Cardiac septum (tissue), 1 donor: ENCODE measurements at regions not wholly inside any gene's neighbourhood (a gene's known extent, or its start where the extent isn't known, plus 50 kb on each side); places are given as distances from the start of the nearest gene placed in this dataset.
"Not testable (repeated sequence)": the region's sequence is repeated elsewhere in the genome, so short reads cannot be mapped to it uniquely, and the experiment has no call there.

Experiments
- DNase-seq: peaks from one replicate; pipeline ENCODE4 v3.0.0-alpha.2; 2020; ENCODE audit warnings: low spot score
- intact Hi-C: fragments of 100-400 bp; cut with DNase I; formaldehyde crosslinking; loops from one replicate; pipeline ENCODE4 v1.14.0; 2022
- donor health status: DM: no; HTN: no; CAD: no.

DNA sequence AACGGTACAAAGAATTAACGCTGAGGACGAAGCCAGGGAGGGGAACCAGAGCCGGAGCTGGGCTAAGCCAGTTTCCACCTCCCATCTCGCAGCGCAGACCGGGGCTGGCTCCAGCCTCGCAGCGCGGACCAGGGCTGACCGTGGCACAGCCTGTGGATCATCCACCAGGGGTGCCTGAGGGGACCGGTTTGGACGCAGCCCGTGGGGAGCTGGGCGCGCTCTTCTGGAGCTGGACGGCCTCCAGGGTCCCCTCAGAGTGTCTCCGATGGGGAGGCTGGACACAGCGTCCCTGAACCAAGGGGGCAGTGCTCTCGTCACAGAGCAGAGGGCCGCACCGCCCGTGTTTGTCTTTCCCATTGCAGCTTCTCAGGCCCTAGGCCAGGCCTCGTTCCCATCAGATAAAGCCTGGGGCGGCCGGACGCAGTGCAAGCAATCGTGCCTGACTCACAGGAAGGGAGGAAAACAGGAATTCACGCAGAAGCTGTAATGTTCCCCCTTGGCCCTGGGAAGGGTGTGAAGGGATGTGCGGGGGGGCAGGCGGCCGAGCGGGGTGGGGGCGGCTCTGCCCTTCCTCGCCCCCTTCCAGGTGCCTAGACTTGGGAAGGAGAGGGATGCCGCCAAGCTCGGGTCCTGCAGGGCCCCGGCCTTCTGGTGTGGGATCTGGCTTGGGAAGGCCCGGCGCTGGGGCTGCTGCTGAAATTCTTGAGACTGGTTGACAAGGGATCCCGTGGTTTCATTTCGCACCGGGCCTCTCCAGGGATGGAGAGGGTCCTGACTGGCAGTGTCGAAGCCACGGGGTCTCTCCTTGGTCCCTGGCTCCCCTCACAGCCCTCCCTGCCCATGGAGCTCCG, 148.1 kb upstream of the ZNF469 start:
- intact Hi-C loops, DNase-seq: not testable (repeated sequence)

DNA sequence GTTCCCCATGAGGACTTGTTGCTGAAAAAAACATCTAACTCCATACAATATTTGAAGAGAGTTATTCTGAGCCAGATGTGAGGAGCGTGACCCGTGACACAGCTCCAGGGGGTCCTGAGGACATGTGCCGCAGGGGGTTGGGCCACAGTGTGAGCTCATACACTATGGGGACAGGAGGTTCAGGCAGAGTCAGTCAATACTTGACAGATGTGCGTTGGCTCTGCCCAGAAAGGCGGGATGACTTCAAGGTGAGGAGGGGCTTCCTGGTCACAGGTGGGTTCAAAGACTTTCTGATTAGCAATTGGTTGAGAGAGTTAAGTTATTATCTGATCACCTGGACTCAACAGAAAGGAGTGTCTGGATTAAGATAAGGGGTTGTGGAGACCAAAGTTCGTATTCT, 147.1 kb upstream of the ZNF469 start:
- DNase-seq, intact Hi-C loops: not testable (repeated sequence)

DNA sequence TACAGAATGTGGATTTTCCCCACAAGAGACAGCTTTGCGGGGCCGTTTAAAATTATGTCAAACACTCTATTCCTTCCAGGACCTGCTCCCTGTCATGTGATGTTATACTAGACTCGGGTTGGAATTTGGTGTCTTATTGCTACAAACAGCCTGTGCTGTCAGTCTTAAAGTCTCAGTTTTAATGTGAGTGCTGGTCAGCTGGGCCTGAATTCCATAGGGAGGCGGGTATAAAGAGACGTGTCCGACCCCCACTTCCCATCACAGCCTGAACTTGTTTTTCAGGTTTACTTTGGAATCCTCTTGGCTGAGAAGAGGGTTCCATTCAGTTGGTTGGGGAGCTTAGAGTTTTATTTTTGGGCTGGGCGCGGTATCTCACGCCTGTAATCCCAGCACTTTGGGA, 146.5 kb upstream of the ZNF469 start:
- DNase-seq, intact Hi-C loops: not testable (repeated sequence)

DNA sequence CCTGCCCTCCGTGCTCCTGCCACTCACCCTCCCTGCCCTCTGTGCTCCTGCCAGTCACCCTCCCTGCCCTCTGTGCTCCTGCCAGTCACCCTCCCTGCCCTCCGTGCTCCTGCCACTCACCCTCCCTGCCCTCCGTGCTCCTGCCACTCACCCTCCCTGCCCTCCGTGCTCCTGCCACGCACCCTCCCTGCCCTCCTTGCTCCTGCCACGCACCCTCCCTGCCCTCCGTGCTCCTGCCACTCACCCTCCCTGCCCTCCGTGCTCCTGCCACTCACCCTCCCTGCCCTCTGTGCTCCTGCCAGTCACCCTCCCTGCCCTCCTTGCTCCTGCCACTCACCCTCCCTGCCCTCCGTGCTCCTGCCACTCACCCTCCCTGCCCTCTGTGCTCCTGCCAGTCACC, 145.4 kb upstream of the ZNF469 start:
- intact Hi-C loops, DNase-seq: not testable (repeated sequence)

DNA sequence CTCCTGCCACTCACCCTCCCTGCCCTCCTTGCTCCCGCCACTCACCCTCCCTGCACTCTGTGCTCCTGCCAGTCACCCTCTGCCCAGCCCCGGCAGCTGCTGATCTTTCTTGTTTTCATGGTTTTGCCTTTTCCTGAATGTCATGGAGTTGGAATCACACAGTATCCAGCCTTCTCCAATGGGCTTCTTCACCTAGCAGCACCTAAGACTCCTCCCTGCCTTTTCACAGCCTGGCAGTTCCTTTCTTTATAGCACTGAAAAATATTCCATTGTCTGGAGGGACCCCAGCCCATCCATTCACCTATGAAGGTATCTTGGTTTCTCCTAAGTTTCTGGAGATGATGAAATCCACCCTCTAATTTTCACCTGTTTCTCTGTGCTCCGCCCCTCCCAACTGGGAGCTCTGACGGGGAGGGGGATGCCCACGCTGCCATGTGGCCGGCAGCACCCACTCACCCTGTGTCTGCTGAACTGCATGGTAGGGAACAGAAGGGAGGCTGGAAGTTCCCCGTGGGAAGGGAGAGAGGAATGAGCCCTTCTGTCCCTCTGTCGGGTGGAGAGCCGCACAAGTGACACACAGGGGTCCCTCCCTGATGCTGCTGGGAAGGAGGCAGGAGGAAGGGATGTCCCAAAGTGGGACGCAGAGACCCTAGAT, 144.9 kb upstream of the ZNF469 start:
- DNase-seq, intact Hi-C loops: not testable (repeated sequence)

DNA sequence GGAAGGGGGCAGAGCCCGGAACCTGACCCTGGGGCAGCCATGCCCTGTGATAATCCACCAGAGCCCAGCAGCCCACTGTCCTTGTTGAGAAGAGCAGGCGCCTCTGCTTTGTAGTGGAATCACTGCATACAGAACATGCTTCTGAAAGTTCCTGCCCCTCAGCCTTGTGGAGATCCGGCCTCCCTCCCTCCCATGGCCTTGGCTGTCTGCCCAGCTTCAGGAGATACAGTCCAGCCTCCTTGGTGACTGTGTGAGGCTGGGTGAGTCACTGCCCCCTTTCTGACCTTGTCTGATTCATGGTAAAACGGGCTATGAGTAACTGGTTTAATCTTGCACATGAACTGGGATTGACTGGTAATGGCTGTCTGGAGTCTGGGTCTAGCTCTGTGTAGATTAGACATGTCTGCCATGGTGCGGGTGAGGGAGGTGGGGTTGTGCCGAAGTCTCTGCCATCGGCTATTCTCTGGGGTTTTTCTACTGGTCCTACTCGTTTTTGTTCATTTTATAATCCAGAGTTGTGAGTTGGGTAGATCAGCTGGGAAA, 144.0 kb upstream of the ZNF469 start:
- intact Hi-C loops, result not testable (repeated sequence)
- DNase-seq, result peak; percentile 93

DNA sequence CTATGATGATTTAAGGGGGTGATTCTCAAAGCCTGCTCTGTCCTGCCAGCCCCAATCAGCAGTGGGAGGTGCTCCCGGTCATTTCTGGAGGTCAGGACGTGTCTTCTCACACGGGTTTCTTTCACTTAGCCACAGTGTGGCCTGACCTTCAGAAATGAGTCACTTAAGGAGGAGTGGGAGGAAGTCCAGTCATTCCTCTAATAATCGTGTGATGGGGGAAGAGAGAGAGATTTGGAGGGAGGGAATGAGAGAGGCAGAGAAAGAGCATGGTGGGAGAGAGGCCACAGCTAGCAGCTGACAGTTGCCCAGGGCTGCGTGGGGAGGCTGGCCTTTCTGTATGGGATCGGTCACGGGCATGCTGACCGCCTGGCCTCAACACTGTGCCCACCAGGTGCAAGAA, 142.6 kb upstream of the ZNF469 start:
- intact Hi-C loops, DNase-seq: not testable (repeated sequence)

DNA sequence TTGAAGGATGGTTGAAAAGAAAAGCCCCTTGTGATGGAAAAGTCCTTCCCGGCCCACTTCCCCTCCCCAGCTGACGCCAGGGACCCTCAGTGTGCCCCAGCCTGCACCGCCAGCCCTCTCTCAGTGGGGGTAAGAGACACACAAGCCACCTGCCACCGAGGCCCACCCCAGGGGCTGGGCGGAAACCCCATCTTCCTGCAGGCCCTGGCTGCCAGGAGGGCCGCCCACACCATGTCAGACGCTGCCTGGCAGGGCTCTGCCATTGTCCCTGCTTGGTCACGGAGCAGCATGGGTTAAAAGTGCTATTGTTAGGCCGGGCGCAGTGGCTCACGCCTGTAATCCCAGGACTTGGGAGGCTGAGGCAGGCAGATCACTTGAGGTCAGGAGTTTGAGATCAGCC, 142.0 kb upstream of the ZNF469 start:
- DNase-seq, intact Hi-C loops: not testable (repeated sequence)

DNA sequence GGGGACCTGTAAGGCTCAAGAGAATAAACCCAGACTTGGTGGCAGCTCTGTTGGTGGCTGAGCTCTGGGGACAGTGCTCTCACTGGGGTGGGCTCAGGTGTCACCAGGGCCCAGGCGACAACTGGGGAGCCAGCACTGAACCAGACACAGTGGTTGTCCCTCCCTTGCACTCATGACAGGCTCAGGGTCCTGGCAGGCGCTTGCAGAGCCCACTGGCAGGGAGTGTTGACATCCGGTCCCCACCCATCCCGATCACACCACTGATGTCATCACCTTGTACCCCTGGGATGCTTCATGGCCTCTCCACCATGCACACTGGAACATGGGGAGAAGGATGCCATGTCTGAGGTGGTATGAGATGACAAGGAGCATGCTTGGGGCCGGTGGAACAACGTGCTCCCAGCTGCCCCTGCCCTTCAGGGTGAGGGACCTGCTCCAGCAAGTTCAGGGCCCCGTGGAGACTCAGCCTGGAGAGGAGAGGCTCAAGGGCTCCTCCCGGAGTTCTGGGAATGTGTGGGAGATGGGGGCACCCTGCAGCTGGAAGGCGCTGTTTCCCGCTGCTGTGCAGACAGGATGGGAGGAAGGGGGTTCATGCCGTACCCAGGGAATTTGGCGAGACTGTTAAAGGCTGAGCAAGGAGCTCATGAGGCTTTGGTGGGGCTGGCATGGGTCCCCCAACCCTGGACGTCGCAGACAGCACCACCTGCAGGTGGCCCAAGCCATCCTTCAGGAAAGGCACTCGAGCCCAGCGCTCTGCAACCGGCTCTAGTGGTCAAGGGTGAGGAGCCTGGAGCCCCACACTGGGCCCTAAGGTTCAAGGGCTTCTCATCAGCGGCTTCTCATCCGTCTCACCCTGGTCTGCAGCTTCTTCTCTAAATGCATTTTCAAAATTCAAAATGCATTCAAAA, 141.1 kb upstream of the ZNF469 start:
- peak; percentile 27 for DNase-seq
- intact Hi-C loops, result not testable (repeated sequence)

DNA sequence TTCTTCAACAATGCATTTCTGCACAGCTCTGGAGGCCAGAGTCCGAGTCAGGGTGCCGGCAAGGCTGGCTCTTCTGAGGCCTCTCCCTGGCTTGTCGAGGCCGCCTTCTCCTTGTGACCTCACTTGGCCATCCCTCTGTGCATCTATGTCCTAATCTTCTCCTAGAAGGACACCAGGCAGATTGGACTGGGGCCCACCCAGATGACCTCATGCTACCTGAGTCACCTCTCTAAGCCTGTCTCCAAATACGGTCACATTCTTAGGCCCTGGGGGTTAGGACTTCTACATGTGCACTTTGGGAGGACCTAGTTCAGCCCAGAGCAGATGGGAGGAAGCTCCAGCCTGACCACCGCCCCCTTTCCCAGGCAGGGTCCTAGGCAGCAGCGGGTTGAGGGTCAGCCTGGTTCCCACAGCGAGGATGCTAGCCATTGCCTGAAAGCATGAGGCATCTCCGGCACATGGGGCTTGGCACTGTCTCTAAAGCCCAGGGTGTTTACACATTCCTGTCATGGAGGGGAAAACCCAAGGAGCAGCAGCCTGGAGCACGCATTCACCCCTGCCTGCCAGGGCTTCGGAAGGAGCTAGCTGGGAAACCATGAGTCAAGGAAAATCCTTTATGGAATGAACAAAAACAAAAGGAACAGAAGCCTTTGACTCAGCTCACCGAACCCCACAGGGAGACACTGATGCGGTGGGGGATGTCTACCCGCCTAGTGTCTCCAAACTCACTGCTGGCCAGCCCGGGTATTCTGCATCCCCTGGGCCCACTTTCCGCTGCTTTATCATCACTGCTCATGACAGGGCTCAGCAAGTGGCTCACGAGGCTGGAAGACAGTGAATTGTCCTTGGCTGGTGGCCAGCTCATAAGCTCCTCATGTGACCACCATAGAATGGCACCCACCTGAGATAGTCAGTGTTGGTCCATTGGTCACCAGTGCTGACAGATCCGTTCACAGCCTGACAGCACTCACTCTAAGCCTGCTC, 140.2 kb upstream of the ZNF469 start:
- intact Hi-C loops, result not testable (repeated sequence)
- peak; percentile 58 for DNase-seq

DNA sequence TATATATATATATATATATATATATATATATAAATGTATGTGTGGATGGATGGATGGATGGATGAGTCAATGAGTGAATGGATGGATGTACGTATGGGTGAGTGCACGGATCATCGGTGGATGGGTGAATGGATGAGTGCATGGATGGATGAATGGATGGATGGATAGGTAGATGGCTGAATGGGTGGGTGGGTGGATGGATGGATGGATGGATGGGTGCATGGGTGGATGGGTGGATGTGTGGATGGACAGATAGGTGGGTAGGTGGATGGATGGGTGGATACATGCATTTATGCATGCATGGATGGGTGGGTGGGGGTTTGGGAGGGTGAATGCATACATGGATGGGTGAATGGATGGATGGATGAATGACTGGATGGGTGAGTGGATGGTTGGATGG, 138.8 kb upstream of the ZNF469 start:
- intact Hi-C loops, result not testable (repeated sequence)
- peak; percentile 15 for DNase-seq

DNA sequence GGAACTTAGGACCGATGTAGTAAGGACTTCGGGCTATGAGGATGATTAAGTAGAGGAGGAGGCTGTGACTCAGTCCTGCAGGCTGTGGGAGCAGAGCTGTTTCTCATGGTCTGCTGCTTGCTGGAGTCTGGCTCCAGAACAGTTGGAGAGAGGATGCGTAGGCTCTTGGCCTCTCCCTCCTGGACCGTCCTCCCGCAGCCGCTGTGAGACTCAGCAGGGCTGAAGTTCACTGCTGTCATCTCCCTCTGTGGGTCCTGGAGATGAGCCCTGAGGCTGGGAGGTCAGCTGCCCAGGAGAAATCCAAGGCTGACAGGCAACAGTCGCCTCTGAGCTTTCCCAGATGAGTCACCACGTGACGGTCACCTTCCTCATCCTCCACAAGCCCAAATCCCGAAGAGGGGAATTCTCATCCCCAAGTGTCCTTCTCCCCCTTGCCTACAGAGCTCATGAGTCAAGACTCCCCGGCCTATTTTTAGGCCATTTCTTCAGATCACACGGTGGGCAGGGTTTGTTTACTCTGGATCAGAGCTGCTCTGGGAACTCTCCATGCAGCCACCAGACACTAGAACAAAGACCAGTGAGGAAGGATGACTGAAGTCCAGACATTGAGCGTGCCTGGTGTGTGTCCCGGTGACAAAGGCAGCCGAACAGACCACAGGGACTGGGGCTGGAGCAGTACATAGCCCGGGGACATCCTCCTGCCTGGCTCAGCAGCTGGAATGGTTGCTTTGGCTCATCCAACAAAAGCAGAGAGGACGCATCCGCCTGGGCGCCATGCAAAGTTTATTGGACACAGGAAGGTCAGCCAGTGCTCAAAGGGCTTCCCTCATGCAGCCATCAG, 137.3 kb upstream of the ZNF469 start:
- peak; percentile 86 for DNase-seq
- intact Hi-C loops, result not testable (repeated sequence)

DNA sequence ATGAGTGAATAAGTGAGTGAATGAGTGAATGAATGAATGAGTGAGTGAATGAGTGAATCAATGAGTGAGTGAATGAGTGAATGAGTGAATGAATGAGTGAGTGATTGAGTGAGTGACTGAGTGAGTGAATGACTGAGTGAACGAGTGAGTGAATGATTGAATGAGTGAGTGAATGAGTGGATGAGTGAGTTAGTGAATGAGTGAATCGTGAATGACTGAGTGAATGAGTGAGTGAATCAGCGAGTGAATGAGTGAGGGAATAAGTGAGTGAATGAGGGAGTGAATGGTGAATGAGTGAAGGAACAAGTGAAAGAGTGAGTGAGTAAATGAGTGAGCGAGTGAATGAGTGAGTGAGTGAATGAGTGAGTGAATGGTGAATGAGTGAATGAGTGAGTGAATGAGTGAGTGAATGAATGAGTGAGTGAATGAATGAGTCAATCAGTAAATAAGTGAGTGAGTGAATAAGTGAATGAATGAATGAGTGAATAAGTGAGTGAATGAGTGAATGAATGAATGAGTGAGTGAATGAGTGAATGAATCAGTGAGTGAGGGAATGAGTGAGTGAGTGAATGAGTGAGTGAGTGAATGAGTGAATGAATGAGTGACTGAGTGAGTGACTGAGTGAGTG, 135.7 kb upstream of the ZNF469 start:
- DNase-seq, intact Hi-C loops: not testable (repeated sequence)

DNA sequence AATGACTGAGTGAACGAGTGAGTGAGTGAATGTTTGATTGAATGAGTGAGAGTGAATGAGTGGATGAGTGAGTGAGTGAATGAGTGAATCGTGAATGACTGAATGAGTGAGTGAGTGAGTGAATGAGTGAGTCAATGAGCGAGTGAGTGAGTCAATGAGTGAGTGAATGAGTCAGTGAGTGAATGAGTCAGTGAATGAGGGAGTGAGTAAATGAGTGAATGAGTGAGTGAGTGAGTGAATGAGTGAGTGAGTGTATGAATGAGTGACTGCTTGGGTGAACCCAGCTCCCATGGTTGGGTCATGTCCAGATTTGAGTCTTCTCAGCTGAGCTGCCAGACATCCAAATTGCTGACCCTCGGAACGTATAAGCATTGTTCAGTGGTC, 135.2 kb upstream of the ZNF469 start:
- intact Hi-C loops, DNase-seq: not testable (repeated sequence)

DNA sequence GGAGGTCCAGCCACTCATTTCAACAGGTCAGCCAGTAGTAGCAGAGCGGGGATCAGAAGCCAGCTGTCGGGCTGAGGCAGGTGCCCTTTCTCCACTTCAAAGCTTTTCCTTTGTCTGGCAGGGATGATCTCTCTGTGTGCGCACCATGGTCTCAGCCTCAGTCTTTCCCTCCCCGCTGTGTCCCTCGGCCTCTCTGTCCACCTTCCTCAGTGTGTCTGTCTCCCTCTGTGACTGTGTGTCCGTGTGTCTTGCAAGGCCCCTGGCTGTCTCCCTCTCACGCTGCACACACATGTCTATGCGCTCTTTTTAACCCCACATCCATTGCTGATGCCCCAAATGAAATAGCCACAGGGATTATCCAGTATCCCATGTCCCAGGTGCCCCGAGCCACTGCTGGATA, 134.0 kb upstream of the ZNF469 start:
- DNase-seq, intact Hi-C loops: not testable (repeated sequence)

DNA sequence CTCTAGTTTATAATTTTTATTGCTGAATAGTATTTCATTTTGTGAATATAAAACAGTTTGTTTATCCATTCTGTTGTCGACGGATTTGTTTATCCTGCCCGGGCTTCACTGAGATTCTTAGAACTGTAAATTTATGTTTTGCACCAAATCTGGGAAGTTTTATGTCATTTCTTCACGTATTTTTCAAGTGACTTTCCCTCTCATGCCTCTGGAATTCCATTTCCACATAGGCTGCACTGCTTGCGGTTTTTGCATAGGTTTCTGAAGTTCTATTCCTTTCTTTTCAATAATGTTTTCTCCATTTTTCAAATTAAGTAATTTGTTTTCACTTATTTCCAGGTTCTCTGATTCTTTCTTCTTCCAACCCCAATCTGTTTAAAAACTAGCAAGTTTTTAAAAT, 132.4 kb upstream of the ZNF469 start:
- intact Hi-C loops, DNase-seq: not testable (repeated sequence)
